ENCODE measurements at regions not wholly inside any gene's neighbourhood (a gene's known extent, or its start where the extent isn't known, plus 50 kb on each side); places are given as distances from the start of the nearest gene placed in this dataset.

- TF ChIP-seq EZH2 (IDR thresholded peaks at IDR 0.05; ENCODE audit: low read length, unreplicated experiment), result no peak
- TF ChIP-seq, protein P1, sequence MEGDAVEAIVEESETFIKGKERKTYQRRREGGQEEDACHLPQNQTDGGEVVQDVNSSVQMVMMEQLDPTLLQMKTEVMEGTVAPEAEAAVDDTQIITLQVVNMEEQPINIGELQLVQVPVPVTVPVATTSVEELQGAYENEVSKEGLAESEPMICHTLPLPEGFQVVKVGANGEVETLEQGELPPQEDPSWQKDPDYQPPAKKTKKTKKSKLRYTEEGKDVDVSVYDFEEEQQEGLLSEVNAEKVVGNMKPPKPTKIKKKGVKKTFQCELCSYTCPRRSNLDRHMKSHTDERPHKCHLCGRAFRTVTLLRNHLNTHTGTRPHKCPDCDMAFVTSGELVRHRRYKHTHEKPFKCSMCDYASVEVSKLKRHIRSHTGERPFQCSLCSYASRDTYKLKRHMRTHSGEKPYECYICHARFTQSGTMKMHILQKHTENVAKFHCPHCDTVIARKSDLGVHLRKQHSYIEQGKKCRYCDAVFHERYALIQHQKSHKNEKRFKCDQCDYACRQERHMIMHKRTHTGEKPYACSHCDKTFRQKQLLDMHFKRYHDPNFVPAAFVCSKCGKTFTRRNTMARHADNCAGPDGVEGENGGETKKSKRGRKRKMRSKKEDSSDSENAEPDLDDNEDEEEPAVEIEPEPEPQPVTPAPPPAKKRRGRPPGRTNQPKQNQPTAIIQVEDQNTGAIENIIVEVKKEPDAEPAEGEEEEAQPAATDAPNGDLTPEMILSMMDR (conservative IDR thresholded peaks at IDR 0.05; ENCODE audit: low read depth, low read length), result no peak
These were observed 535.8 kb downstream of the ZBBX start for GRCh38 chr3:166844329-166844728.
